Renal cortex interstitium (tissue), 11 donors: ENCODE measurements at regions not wholly inside any gene's neighbourhood (a gene's known extent, or its start where the extent isn't known, plus 50 kb on each side); places are given as distances from the start of the nearest gene placed in this dataset.
"Not testable (repeated sequence)": the region's sequence is repeated elsewhere in the genome, so short reads cannot be mapped to it uniquely, and the experiment has no call there.

ENCODE experiments used
- DNase-seq, 11 donors: peaks; one replicate each; pipeline ENCODE4 v3.0.0-alpha.2; 2013; ENCODE audit warnings: low read depth in 9 of 11, low spot score in 4 of 11; ENCODE audit errors: extremely low read depth in 1 of 11

DNA sequence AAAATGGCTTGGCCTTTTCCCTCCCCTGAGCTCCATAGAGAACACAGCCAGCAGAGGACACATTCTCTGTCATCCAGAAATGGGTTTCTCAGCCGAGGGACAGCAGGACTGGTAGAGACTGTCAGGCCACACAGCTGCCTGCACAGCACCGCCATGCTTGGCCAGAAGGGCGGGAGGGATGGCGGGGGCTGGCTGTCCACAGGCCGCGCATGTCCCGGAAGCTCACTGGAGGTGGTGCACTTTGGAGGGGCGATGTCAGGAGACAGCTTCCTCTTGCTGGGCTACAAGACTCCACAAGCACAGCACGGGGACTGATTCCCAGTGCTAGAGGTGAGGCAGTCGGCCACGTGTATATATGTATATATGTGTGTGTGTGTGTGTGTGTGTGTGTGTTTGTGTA lies 125.3 kb downstream of the GOLGA6L4 start:
- DNase-seq, result not testable (repeated sequence)

- DNase-seq, result not testable (repeated sequence)
Observed at GRCh38 chr15:84384421-84384820, 148.8 kb downstream of the GOLGA6L4 start.

DNA sequence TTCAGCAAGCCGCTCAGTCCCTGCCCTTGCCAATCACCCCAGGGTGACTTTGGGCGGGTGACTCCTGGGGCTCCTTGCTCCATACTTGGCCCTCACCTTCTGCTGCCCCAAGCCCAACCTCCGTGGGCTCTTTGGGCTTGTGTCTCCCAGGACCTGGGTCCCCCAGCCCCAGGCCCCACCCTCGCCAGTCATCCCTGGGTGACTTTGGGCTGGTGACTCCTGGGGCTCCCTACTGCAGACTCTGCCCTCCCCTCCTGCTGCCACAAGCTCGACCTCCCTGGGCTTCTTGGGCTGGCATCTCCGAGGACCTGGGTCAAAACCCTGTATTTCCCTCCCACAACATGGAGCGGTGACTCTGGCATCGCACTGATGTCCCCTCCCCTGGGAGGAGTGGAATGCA lies 151.5 kb downstream of the GOLGA6L4 start:
- no peak for DNase-seq

- not testable (repeated sequence) for DNase-seq
Observed at GRCh38 chr15:84388201-84388600, 152.6 kb downstream of the GOLGA6L4 start.

GRCh38 chr15:84388638-84389037 lies 153.1 kb downstream of the GOLGA6L4 start:
- not testable (repeated sequence) for DNase-seq

DNA sequence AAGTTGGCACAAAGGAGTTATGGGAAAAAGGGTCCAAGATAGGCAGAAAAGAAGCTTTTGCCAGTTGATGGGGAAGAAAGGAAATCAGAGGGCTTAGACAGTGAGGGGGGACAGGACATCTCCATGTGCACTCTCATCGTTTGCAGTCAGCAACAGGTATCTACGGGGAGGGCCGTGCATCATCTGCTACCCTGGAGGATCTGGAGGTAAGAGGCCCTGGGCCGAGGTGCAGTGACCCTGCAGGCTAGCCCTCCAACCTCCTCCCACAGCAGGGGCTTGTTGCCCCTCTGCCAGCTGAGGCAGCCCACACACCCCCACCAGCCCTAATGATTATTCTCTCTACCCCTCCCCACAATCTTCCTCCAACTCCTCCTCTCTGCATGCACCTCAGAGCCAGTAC lies 154.8 kb downstream of the GOLGA6L4 start:
- DNase-seq, result not testable (repeated sequence)

GRCh38 chr15:84391191-84391590 lies 155.6 kb downstream of the GOLGA6L4 start:
- DNase-seq, result no peak

DNA sequence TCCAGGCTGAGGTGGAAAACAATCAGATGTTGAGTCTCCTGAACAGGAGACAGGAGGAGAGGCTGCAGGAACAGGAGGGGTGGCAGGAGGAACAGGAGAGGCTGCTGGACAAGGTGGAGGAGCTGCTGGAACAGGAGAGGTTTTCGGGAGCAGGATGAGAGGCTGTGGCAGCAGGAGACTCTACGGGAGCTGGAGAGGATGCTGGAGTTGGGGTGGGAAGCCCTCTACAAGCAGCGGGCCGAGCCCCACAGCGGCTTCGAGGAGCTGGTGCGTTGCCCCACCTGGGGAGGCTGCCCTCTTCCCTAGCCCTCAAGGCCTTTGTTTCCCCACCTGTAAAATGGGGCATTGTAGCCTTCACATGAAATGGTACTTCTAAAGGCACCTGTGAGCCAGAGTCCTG lies 156.4 kb downstream of the GOLGA6L4 start:
- not testable (repeated sequence) for DNase-seq

DNA sequence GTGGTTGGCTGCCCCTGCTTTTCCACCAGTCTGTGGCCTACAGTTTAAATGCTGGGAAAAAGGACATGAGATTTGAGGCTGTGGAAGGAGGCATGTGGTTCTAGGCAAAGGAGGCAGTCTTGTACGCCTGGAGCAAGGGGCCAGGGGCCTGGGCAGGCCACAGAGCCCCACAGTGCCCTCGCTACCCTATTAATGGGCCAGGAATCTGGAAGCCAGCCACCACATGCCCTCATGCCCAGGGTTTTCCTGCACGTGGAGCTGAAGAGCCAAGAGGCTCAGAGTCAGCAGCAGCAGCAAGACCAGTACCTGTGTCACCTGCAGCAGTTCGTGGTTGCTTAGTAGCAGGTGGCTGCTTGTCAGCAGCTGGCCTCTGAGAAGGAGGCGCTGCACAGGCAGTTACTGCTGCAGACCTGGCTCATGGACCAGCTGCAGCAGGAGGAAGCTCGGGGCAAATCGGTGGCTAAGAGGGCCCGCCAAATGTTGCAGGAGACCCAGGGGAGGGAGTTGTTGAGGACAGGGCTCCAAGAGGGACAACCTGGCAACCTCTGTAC lies 157.9 kb downstream of the GOLGA6L4 start:
- not testable (repeated sequence) for DNase-seq

DNA sequence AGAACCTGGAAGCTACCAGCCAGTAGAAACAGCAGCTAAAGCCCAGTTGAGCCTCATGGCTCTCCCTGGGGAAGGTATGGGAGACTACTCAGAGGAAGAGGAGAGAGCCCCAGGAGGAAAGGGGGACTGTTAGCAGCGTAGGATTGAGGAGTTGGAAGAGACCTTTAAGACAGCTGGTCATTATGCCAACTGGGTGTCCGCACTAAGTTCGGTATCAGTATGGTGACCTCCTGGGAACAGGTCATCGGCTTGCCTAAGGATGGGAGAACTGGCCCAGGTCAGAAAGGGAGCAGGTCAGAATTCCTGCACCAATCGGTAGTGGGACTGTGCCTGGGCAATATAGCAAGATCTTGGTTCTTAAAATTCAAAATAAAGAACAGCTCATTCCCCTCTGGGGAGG lies 158.4 kb downstream of the GOLGA6L4 start:
- not testable (repeated sequence) for DNase-seq

- not testable (repeated sequence) for DNase-seq
Observed at GRCh38 chr15:84395384-84395783, 159.8 kb downstream of the GOLGA6L4 start.

DNA sequence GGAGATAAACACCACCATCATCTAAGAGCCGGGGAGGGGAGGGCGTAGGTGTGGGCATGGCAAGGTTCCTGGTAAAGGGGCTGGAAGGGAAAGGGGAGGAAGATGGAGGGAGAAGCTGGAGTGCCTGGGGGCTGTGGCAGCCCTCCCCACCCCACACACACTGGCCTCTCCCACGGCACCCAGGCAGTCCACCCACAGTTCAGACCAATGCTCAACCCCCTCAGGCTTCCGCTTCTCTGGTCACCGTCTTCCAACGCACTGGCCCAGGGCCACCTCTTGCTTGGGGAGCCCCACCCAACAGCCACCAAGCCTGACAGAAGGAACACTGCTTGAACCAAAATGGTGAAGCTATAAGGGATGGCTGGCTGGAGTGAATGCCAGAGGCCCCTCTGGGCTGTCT lies 160.3 kb downstream of the GOLGA6L4 start:
- DNase-seq, result not testable (repeated sequence)

GRCh38 chr15:84397066-84397465 lies 161.5 kb downstream of the GOLGA6L4 start:
- not testable (repeated sequence) for DNase-seq

GRCh38 chr15:84398087-84398486 lies 162.5 kb downstream of the GOLGA6L4 start:
- DNase-seq, result not testable (repeated sequence)

GRCh38 chr15:84398763-84399701 lies 163.5 kb downstream of the GOLGA6L4 start:
- no peak for DNase-seq

- DNase-seq, result no peak
Observed at GRCh38 chr15:84400017-84400740, 164.6 kb downstream of the GOLGA6L4 start.

GRCh38 chr15:84400820-84401219 lies 165.2 kb downstream of the GOLGA6L4 start:
- DNase-seq, result no peak

DNA sequence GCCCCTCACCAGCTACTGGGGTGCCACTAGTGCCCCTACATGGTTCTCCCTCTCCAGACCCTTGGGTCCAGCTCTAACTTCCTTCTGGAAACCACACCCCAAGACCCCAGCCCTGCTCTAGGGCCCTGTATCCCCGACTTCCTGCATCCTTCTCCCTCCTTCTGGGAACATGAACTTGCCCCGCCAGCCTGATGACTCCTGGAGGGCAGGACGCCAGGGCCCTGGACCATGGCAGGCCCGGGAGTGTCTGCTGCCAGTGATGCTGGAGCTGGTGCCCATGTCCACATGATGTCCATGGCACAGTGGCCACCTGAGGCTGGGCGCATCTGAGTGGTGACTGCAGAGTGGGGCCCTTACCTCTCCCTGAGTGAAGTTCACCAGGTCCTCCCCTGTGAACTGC lies 165.9 kb downstream of the GOLGA6L4 start:
- DNase-seq, result not testable (repeated sequence)

DNA sequence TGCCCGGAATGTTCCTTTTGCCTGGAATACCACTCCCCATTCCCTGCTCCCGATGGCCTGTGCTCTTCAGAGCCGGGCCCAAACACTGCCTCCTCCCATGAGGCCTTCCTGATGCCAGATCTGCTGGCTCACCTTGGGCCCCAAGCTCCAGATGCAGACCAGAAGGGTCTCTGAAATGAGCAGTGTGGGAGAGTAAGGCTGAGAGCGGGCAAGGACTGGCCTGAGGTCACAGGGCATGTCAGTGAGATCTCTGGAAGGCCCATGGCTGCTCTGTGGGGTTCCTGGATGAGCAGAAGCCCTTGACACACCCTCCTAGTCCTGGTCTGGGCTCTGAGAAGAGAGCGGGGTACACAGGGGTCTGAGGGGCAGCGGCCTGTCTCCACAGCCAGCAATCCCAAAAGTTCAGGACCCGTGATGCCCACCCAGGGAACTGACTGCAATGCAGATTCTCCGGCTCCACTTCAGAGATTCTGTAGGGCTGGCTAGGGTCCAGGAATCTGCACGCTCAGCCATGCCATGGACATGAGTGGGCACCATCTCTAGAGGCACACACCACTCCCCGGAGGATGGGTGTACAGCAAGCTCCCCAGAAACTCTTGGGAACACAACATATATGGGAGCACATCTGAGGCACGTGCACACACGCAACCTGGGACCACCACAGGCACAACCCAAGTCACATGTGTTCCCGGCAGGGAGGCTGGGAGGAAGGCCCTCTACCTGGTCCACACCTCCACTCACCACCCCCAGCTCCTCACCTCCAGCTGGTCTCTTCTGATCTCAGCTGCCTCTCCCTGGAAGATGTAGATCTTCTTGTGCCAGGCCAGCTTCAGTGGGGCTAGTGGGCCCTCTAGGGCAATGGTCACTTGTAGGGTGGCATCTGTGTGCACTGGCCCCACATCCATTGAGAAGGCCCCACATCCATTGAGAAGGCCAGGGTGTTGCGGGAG lies 166.6 kb downstream of the GOLGA6L4 start:
- DNase-seq, result not testable (repeated sequence)
